Vagina (tissue), 2 donors: ENCODE measurements at regions not wholly inside any gene's neighbourhood (a gene's known extent, or its start where the extent isn't known, plus 50 kb on each side); places are given as distances from the start of the nearest gene placed in this dataset.

Experiments
- DNase-seq, 2 donors: peaks; one replicate each; pipeline ENCODE4 v3.0.0-alpha.2; 2017; ENCODE audit errors: extremely low spot score in 2 of 2
- H3K27ac ChIP-seq: fragments of 200-600 bp; sonication (generic); one replicate; pipeline ENCODE4 v1.5.1; 2019
- H3K27me3 ChIP-seq: fragments of 200-600 bp; sonication (generic); one replicate; pipeline ENCODE4 v1.5.1; 2019
- H3K36me3 ChIP-seq, 2 donors: fragments of 200-600 bp; sonication (generic); one replicate each; pipeline ENCODE4 v1.5.1; 2017 to 2019
- H3K4me1 ChIP-seq: fragments of 200-600 bp; sonication (generic); one replicate; pipeline ENCODE4 v1.5.1; 2019
- H3K4me3 ChIP-seq, 2 donors: fragments of 200-600 bp; sonication (generic); 1 replicate in 1 of 2; 2 replicates in 1 of 2; pipeline ENCODE4 v1.5.1; 2016 to 2019
- H3K9me3 ChIP-seq: fragments of 200-600 bp; sonication (generic); one replicate; pipeline ENCODE4 v1.5.1; 2019
- CTCF ChIP-seq, 3 experiments: fragments of 450-650 bp in 2 of 3; fragments of 200-600 bp in 1 of 3; sonication (generic) in 1 of 3; IDR thresholded peaks; one replicate each; pipeline ENCODE4 v1.5.1; 2017 to 2019; ENCODE audit warnings: antibody characterized with exemption in 3 of 3, mild to moderate bottlenecking in 2 of 3, moderate library complexity in 2 of 3
- POLR2A ChIP-seq, 2 donors: fragments of 450-650 bp; IDR thresholded peaks; one replicate each; pipeline ENCODE4 v1.6.1; 2017; ENCODE audit warnings: antibody characterized with exemption in 2 of 2, mild to moderate bottlenecking in 2 of 2, moderate library complexity in 2 of 2
- POLR2AphosphoS5 ChIP-seq, 2 donors: sonication (generic); formaldehyde crosslinking; IDR thresholded peaks; one replicate each; pipeline ENCODE4 v1.9.0; 2017; ENCODE audit warnings: antibody characterized with exemption in 2 of 2, mild to moderate bottlenecking in 2 of 2, low read depth in 1 of 2; ENCODE audit not compliant: insufficient read depth in 1 of 2
- intact Hi-C: fragments of 100-400 bp; cut with DNase I; formaldehyde crosslinking; loops from one replicate; pipeline ENCODE4 v1.15.1; 2023

- H3K36me3 ChIP-seq: no peaks in the 10 kb centered on the region
- no peaks in the 10 kb centered on the region for H3K9me3 ChIP-seq
- DNase-seq: no peak
- intact Hi-C loops: no loop called here
- H3K27me3 ChIP-seq: no peaks in the 10 kb centered on the region
- no peak overlapping the region for H3K4me3 ChIP-seq
- no peak for TF ChIP-seq POLR2A (IDR thresholded peaks at IDR 0.05)
- no peak for TF ChIP-seq POLR2AphosphoS5 (IDR thresholded peaks at IDR 0.05; ENCODE audit: insufficient read depth in 1 of 2, low read depth in 1 of 2)
- TF ChIP-seq CTCF (IDR thresholded peaks at IDR 0.05): no peak
- no peaks in the 10 kb centered on the region for H3K4me1 ChIP-seq
- H3K27ac ChIP-seq: no peak overlapping the region
These were observed 274.6 kb upstream of the ESRRG start for GRCh38 chr1:216997831-216998230.

- intact Hi-C loops: no loop called here
- Histone ChIP-seq H3K27me3 (no peaks in the 10 kb centered on the region), H3K4me3 (no peak overlapping the region), H3K36me3 (no peaks in the 10 kb centered on the region), H3K9me3 (no peaks in the 10 kb centered on the region), H3K27ac (no peak overlapping the region), H3K4me1 (no peaks in the 10 kb centered on the region)
- TF ChIP-seq CTCF (IDR thresholded peaks at IDR 0.05): no peak
- TF ChIP-seq POLR2A (IDR thresholded peaks at IDR 0.05): no peak
- no peak for TF ChIP-seq POLR2AphosphoS5 (IDR thresholded peaks at IDR 0.05; ENCODE audit: insufficient read depth in 1 of 2, low read depth in 1 of 2)
- no peak for DNase-seq
These were observed 273.8 kb upstream of the ESRRG start for GRCh38 chr1:216997069-216997468.

GRCh38 chr1:216984536-216984935 is 261.3 kb upstream of the ESRRG start:
- no peak overlapping the region for H3K4me3 ChIP-seq
- intact Hi-C loops: no loop called here
- no peaks in the 10 kb centered on the region for H3K27me3 ChIP-seq
- H3K4me1 ChIP-seq: no peaks in the 10 kb centered on the region
- DNase-seq: no peak
- no peak for TF ChIP-seq CTCF (IDR thresholded peaks at IDR 0.05)
- no peak for TF ChIP-seq POLR2A (IDR thresholded peaks at IDR 0.05)
- TF ChIP-seq POLR2AphosphoS5 (IDR thresholded peaks at IDR 0.05; ENCODE audit: insufficient read depth in 1 of 2, low read depth in 1 of 2): no peak
- H3K36me3 ChIP-seq: no peaks in the 10 kb centered on the region
- no peak overlapping the region for H3K27ac ChIP-seq
- no peaks in the 10 kb centered on the region for H3K9me3 ChIP-seq

GRCh38 chr1:216983823-216984222 is 260.6 kb upstream of the ESRRG start:
- no peak for DNase-seq
- Histone ChIP-seq H3K27ac (no peak overlapping the region), H3K27me3 (no peaks in the 10 kb centered on the region), H3K9me3 (no peaks in the 10 kb centered on the region), H3K4me1 (no peaks in the 10 kb centered on the region), H3K36me3 (no peaks in the 10 kb centered on the region), H3K4me3 (no peak overlapping the region)
- TF ChIP-seq POLR2A (IDR thresholded peaks at IDR 0.05) (no peak), POLR2AphosphoS5 (IDR thresholded peaks at IDR 0.05; ENCODE audit: insufficient read depth in 1 of 2, low read depth in 1 of 2) (no peak), CTCF (IDR thresholded peaks at IDR 0.05) (no peak)
- intact Hi-C loops: no loop called here

- no peaks in the 10 kb centered on the region for H3K9me3 ChIP-seq
- intact Hi-C loops: no loop called here
- no peak for TF ChIP-seq POLR2AphosphoS5 (IDR thresholded peaks at IDR 0.05; ENCODE audit: insufficient read depth in 1 of 2, low read depth in 1 of 2)
- TF ChIP-seq CTCF (IDR thresholded peaks at IDR 0.05): no peak
- no peak for TF ChIP-seq POLR2A (IDR thresholded peaks at IDR 0.05)
- H3K36me3 ChIP-seq: no peaks in the 10 kb centered on the region
- no peak overlapping the region for H3K27ac ChIP-seq
- H3K4me1 ChIP-seq: no peaks in the 10 kb centered on the region
- no peak overlapping the region for H3K4me3 ChIP-seq
- DNase-seq: no peak
- H3K27me3 ChIP-seq: no peaks in the 10 kb centered on the region
These were observed 238.3 kb upstream of the ESRRG start for GRCh38 chr1:216961516-216961915.
